Esophagus muscularis mucosa (tissue), 4 donors: ENCODE measurements at regions not wholly inside any gene's neighbourhood (a gene's known extent, or its start where the extent isn't known, plus 50 kb on each side); places are given as distances from the start of the nearest gene placed in this dataset.

ENCODE experiments used
- EP300 ChIP-seq: sonication (generic); formaldehyde crosslinking; IDR thresholded peaks from one replicate; pipeline ENCODE4 v1.6.1; 2017; ENCODE audit warnings: antibody characterized with exemption
- POLR2A ChIP-seq: fragments of 450-650 bp; IDR thresholded peaks from one replicate; pipeline ENCODE4 v1.6.1; 2017; ENCODE audit warnings: antibody characterized with exemption, moderate library complexity, mild to moderate bottlenecking, low read depth
- POLR2AphosphoS5 ChIP-seq, 2 donors: sonication (generic); formaldehyde crosslinking; IDR thresholded peaks; one replicate each; pipeline ENCODE4 v1.6.1; 2017; ENCODE audit warnings: antibody characterized with exemption in 2 of 2
- TF ChIP-seq, protein P1 (sequence below), 3 experiments: fragments of 200-600 bp in 2 of 3; fragments of 450-650 bp in 1 of 3; sonication (generic) in 2 of 3; IDR thresholded peaks; one replicate each; pipeline ENCODE4 v1.5.1; 2017 to 2019; ENCODE audit warnings: antibody characterized with exemption in 3 of 3, mild to moderate bottlenecking in 2 of 3, moderate library complexity in 1 of 3

DNA sequence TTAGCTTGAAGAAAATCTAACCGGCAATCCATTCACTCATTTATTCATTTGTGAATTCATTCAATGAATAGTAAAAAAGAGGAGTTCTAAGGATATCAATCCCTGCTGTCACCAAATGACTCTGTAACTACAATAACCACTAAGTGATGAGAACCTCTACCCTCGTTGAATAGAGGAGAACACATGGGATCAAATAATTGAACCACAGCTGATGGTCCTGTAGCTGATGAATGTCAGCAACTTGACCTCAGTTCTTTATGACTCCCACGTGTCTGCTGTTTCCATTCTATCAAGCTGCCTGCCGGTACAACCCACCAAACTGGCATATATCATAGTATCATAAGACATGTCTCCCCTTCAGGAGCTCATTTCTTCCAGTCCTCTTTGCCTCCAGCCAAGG lies 150.3 kb downstream of the PTGER3 start:
- TF ChIP-seq, protein P1, sequence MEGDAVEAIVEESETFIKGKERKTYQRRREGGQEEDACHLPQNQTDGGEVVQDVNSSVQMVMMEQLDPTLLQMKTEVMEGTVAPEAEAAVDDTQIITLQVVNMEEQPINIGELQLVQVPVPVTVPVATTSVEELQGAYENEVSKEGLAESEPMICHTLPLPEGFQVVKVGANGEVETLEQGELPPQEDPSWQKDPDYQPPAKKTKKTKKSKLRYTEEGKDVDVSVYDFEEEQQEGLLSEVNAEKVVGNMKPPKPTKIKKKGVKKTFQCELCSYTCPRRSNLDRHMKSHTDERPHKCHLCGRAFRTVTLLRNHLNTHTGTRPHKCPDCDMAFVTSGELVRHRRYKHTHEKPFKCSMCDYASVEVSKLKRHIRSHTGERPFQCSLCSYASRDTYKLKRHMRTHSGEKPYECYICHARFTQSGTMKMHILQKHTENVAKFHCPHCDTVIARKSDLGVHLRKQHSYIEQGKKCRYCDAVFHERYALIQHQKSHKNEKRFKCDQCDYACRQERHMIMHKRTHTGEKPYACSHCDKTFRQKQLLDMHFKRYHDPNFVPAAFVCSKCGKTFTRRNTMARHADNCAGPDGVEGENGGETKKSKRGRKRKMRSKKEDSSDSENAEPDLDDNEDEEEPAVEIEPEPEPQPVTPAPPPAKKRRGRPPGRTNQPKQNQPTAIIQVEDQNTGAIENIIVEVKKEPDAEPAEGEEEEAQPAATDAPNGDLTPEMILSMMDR (IDR thresholded peaks at IDR 0.05), result no peak
- TF ChIP-seq EP300 (no peak), POLR2A (no peak), POLR2AphosphoS5 (IDR thresholded peaks at IDR 0.05) (no peak)
